ENCODE measurements at regions not wholly inside any gene's neighbourhood (a gene's known extent, or its start where the extent isn't known, plus 50 kb on each side); places are given as distances from the start of the nearest gene placed in this dataset.

DNA sequence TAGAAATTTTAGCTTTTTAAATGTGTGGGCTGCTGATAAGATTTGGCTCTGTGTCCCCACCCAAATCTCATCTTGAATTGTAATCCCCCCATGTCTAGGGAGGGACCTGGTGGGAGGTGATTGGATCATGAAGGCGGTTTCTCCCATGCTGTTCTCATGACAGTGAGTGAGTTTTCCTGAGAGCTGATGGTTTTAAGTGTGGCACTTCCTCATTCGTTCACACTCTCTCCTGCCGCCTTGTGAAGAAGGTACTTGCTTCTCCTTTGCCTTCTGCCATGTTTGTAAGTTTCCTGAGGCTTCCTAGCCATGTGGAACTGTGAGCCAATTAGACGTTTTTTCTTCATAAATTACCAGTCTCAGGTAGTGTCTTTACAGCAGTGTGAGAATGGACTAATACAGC, 127.8 kb upstream of the MVB12B start:
- H3K36me3 ChIP-seq (ENCODE audit: control insufficient read depth, insufficient read depth, low read length), result no peaks in the 10 kb centered on the region
- no TSS peak for BruUV-seq (replicated peaks)
- no peaks in the 10 kb centered on the region for H3K79me2 ChIP-seq (ENCODE audit: control insufficient read depth, insufficient read depth, low read length)
- ChIA-PET CTCF (ENCODE audit: low intra/inter-chr PET ratio) (no interaction called here), POLR2A (no interaction called here)
- H3K27ac ChIP-seq (ENCODE audit: extremely low read depth, low read depth, low read length), result no peak overlapping the region
- no peaks in the 10 kb centered on the region for H3K27me3 ChIP-seq (ENCODE audit: control insufficient read depth in 2 of 2, insufficient read depth in 2 of 2, low read length in 2 of 2)
- whole genome bisulfite sequencing (ENCODE audit: insufficient coverage, low coverage, missing lambda C conversion rate), result 0% methylated on average over 4 of the region's 4 CpGs
- TF ChIP-seq CBFA2T3 (IDR thresholded peaks at IDR 0.05) (peak; percentile 15; the same call in 1 of the 2 replicates), NKRF (IDR thresholded peaks at IDR 0.05; ENCODE audit: borderline replicate concordance) (no peak), SPI1 (IDR thresholded peaks at IDR 0.05; ENCODE audit: borderline replicate concordance, low read depth, low read length) (peak; percentile 59; the same call in 1 of the 2 replicates)
- ATAC-seq (no peak), DNase-seq (ENCODE audit: extremely low read depth in 1 of 4, low spot score in 3 of 4) (no peak), FAIRE-seq (no peak)
- in situ Hi-C loops (cut with MboI), result no loop called here
- no peaks in the 10 kb centered on the region for H4K20me1 ChIP-seq (replicated peaks; ENCODE audit: control insufficient read depth, insufficient read depth, low read length)
- H3K4me1 ChIP-seq (replicated peaks in 1 of 2; ENCODE audit: control insufficient read depth in 2 of 2, insufficient read depth in 2 of 2, low read length in 2 of 2), result no peaks in the 10 kb centered on the region
- no peaks in the 10 kb centered on the region; the same call in 1 of the 2 replicates for H3K9me3 ChIP-seq (replicated peaks; ENCODE audit: control insufficient read depth, insufficient read depth, low read depth, low read length)
- H3K4me2 ChIP-seq (ENCODE audit: insufficient read depth, low read length), result no peak overlapping the region
- no peak overlapping the region for H3K4me3 ChIP-seq
- H2AFZ ChIP-seq (ENCODE audit: low read depth, low read length), result no peak overlapping the region
- H3K9me1 ChIP-seq (ENCODE audit: control insufficient read depth, insufficient read depth, low read length), result no peaks in the 10 kb centered on the region
- no peak overlapping the region for H3K9ac ChIP-seq (ENCODE audit: insufficient read depth in 1 of 2, low read depth in 2 of 2, low read length in 2 of 2)
- intact Hi-C loops (cut with micrococcal nuclease), result no loop called here

DNA sequence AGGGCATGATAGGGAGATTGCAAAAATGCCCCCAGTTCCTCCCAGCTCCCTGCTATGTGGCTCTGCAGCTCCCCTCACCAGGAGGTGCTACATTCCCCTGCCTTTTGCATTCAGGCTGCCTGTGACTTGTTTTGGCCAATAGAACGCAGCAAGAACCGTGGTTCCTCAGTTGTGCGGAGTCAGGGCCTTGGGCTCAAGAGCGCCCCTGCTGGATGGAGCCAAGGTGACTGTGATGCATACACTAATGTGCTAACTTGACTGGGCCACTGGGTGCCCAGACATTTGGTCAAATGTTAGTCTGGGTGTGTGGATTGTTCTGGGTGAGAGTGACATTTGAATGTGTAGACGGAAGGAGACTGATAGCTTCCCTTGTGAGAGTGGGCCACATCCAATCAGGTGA, 123.3 kb upstream of the MVB12B start:
- no peak overlapping the region for H3K4me3 ChIP-seq
- no TSS peak for BruUV-seq (replicated peaks)
- ATAC-seq, result peak; percentile 88
- FAIRE-seq, result peak; percentile 37
- no peak overlapping the region for H2AFZ ChIP-seq (ENCODE audit: low read depth, low read length)
- H3K27ac ChIP-seq (ENCODE audit: extremely low read depth, low read depth, low read length), result no peak overlapping the region
- H3K79me2 ChIP-seq (ENCODE audit: control insufficient read depth, insufficient read depth, low read length), result no peaks in the 10 kb centered on the region
- no peak overlapping the region for H3K9ac ChIP-seq (ENCODE audit: insufficient read depth in 1 of 2, low read depth in 2 of 2, low read length in 2 of 2)
- no peaks in the 10 kb centered on the region for H4K20me1 ChIP-seq (replicated peaks; ENCODE audit: control insufficient read depth, insufficient read depth, low read length)
- DNase-seq (ENCODE audit: extremely low read depth in 1 of 4, low spot score in 3 of 4), result peak in 3 of 4 experiments; percentile 30 to 34 (median 32)
- no peak overlapping the region for H3K4me2 ChIP-seq (ENCODE audit: insufficient read depth, low read length)
- WGBS (ENCODE audit: insufficient coverage, low coverage, missing lambda C conversion rate), result 0% methylated on average over 5 of the region's 5 CpGs
- intact Hi-C loops (cut with micrococcal nuclease), result no loop called here
- ChIA-PET CTCF (ENCODE audit: low intra/inter-chr PET ratio) (no interaction called here), POLR2A (interaction anchor here (0.5 kb wide), 1 partner anchor 173 kb away, joined by 3 read pairs; no protein-coding TSS in a partner anchor)
- H3K27me3 ChIP-seq (ENCODE audit: control insufficient read depth in 2 of 2, insufficient read depth in 2 of 2, low read length in 2 of 2), result no peaks in the 10 kb centered on the region; a peak in 1 of 5 replicates
- H3K4me1 ChIP-seq (replicated peaks in 1 of 2; ENCODE audit: control insufficient read depth in 2 of 2, insufficient read depth in 2 of 2, low read length in 2 of 2), result no peaks in the 10 kb centered on the region
- H3K9me1 ChIP-seq (ENCODE audit: control insufficient read depth, insufficient read depth, low read length), result no peaks in the 10 kb centered on the region
- no peaks in the 10 kb centered on the region; the same call in none of the 2 replicates for H3K9me3 ChIP-seq (replicated peaks; ENCODE audit: control insufficient read depth, insufficient read depth, low read depth, low read length)
- TF ChIP-seq CBX3 (IDR thresholded peaks at IDR 0.05; ENCODE audit: borderline replicate concordance in 1 of 2, low read length in 2 of 2) (0 out of 3 replicates have a peak, but pooled peaks of 1 of the 2 experiments have one; percentile 12), ZNF778 (CRISPR knock-in tag; IDR thresholded peaks at IDR 0.05) (no peak)
- TF ChIP-seq, protein P1, sequence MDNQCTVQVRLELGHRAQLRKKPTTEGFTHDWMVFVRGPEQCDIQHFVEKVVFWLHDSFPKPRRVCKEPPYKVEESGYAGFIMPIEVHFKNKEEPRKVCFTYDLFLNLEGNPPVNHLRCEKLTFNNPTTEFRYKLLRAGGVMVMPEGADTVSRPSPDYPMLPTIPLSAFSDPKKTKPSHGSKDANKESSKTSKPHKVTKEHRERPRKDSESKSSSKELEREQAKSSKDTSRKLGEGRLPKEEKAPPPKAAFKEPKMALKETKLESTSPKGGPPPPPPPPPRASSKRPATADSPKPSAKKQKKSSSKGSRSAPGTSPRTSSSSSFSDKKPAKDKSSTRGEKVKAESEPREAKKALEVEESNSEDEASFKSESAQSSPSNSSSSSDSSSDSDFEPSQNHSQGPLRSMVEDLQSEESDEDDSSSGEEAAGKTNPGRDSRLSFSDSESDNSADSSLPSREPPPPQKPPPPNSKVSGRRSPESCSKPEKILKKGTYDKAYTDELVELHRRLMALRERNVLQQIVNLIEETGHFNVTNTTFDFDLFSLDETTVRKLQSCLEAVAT (IDR thresholded peaks at IDR 0.05), result no peak
- TF ChIP-seq, protein P2, sequence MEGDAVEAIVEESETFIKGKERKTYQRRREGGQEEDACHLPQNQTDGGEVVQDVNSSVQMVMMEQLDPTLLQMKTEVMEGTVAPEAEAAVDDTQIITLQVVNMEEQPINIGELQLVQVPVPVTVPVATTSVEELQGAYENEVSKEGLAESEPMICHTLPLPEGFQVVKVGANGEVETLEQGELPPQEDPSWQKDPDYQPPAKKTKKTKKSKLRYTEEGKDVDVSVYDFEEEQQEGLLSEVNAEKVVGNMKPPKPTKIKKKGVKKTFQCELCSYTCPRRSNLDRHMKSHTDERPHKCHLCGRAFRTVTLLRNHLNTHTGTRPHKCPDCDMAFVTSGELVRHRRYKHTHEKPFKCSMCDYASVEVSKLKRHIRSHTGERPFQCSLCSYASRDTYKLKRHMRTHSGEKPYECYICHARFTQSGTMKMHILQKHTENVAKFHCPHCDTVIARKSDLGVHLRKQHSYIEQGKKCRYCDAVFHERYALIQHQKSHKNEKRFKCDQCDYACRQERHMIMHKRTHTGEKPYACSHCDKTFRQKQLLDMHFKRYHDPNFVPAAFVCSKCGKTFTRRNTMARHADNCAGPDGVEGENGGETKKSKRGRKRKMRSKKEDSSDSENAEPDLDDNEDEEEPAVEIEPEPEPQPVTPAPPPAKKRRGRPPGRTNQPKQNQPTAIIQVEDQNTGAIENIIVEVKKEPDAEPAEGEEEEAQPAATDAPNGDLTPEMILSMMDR (IDR thresholded peaks at IDR 0.05 in 2 of 3, conservative IDR thresholded peaks at IDR 0.05 in 1 of 3; ENCODE audit: insufficient read depth in 2 of 3, low read depth in 1 of 3, low read length in 3 of 3), result peak; percentile 49 to 60 (median 56)
- no peaks in the 10 kb centered on the region for H3K36me3 ChIP-seq (ENCODE audit: control insufficient read depth, insufficient read depth, low read length)
- in situ Hi-C loops (cut with MboI), result no loop called here

Data from K562 (cell line).